ENCODE measurements at regions not wholly inside any gene's neighbourhood (a gene's known extent, or its start where the extent isn't known, plus 50 kb on each side); places are given as distances from the start of the nearest gene placed in this dataset.

DNA sequence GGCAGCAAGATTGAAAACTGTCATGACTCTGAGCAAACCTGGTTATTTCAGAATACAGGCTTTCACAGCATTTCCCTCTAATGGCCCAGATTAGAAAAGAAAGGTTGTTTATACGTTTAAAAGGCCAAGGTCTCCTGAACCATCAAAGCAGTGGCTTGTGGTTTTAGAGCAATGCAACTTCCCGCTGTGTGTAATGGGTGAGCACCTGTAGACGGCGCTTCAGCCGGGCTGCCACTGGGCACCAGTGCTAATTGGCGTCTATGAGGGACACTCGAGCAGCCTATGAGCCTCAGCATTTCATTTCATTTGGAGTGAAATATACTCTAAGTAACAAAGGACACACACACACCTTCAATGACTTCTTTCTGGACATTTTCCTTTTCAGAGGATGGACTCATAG lies 671.0 kb upstream of the FZD8 start (continued):
- TF ChIP-seq RFX5 (IDR thresholded peaks at IDR 0.05; ENCODE audit: borderline replicate concordance, low read depth, low read length) (no peak), RBBP5 (IDR thresholded peaks at IDR 0.05; ENCODE audit: borderline replicate concordance, low read depth, low read length) (no peak)

- DNase-seq (ENCODE audit: low read depth in 1 of 2, low spot score in 2 of 2) = no peak
- H4K20me1 ChIP-seq (replicated peaks in 1 of 2; ENCODE audit: control insufficient read depth in 1 of 2, insufficient read depth in 2 of 2, low read length in 2 of 2) = no peaks in the 10 kb centered on the region
- no peak overlapping the region for H2BK120ac ChIP-seq (replicated peaks; ENCODE audit: low read depth, low read length)
- no peak overlapping the region for H2AK5ac ChIP-seq (ENCODE audit: low read depth, low read length)
- no peak overlapping the region for H4K5ac ChIP-seq (ENCODE audit: insufficient read length, low read depth, low read length)
- no peaks in the 10 kb centered on the region for H3K27me3 ChIP-seq (replicated peaks in 1 of 4; ENCODE audit: control insufficient read depth in 3 of 4, extremely low read depth in 1 of 4, insufficient read depth in 3 of 4, low read length in 3 of 4)
- H3K27ac ChIP-seq (ENCODE audit: low read depth, low read length) = no peak overlapping the region
- H3K36me3 ChIP-seq (ENCODE audit: control insufficient read depth in 2 of 4, insufficient read depth in 4 of 4, low read length in 3 of 4) = no peaks in the 10 kb centered on the region
- no peak overlapping the region for H3K14ac ChIP-seq (ENCODE audit: insufficient read length)
- no peak overlapping the region for H2BK20ac ChIP-seq (ENCODE audit: low read length)
- H3K79me2 ChIP-seq (ENCODE audit: control insufficient read depth in 1 of 2, insufficient read depth in 2 of 2, low read length in 2 of 2) = no peaks in the 10 kb centered on the region
- H3K9me3 ChIP-seq (ENCODE audit: insufficient read depth in 2 of 2, low read depth in 1 of 2, low read length in 1 of 2) = no peaks in the 10 kb centered on the region
- H3K9ac ChIP-seq (replicated peaks in 1 of 4; ENCODE audit: extremely low read depth in 1 of 4, low read depth in 3 of 4, low read length in 3 of 4) = no peak overlapping the region
- H2BK12ac ChIP-seq (ENCODE audit: low read depth, low read length) = no peak overlapping the region
- no peak overlapping the region for H3K4me2 ChIP-seq (ENCODE audit: insufficient read depth in 1 of 2, low read depth in 2 of 2, low read length in 2 of 2)
- POLR2A ChIA-PET (ENCODE audit: partially characterized antibody) = no interaction called here
- peaks cover 0 to 4% (median 0%) of the 10 kb centered on the region in 4 experiments; a peak in 1 of 7 replicates for H3K4me1 ChIP-seq (replicated peaks in 1 of 4; ENCODE audit: control insufficient read depth in 3 of 4, insufficient read depth in 4 of 4, low read length in 3 of 4)
- no peaks in the 10 kb centered on the region for H3K79me1 ChIP-seq (ENCODE audit: low read depth, low read length)
- no peak overlapping the region for H3K56ac ChIP-seq (replicated peaks; ENCODE audit: insufficient read length, low read depth, low read length)
- no peak overlapping the region for H3K18ac ChIP-seq (ENCODE audit: extremely low read depth, low read length)
- TF ChIP-seq FOSL1 (IDR thresholded peaks at IDR 0.05; ENCODE audit: insufficient read depth, low read depth, low read length) = no peak
- H2AFZ ChIP-seq (ENCODE audit: low read length) = no peak overlapping the region
- no peak overlapping the region for H3K23ac ChIP-seq (ENCODE audit: insufficient read length)
- no peak overlapping the region for H4K91ac ChIP-seq (replicated peaks; ENCODE audit: insufficient read length, low read length)
- H2BK5ac ChIP-seq (ENCODE audit: low read depth, low read length) = no peak overlapping the region
- H3K4me3 ChIP-seq (ENCODE audit: extremely low read depth in 1 of 4, insufficient read depth in 2 of 4, low read depth in 3 of 4, low read length in 4 of 4) = no peak overlapping the region
- no peak overlapping the region for H2BK15ac ChIP-seq (ENCODE audit: low read length)
- H3K23me2 ChIP-seq (ENCODE audit: low read depth, low read length) = no peaks in the 10 kb centered on the region
- H4K8ac ChIP-seq (ENCODE audit: extremely low read depth, insufficient read depth, low read length) = no peak overlapping the region
- CTCF ChIA-PET (ENCODE audit: partially characterized antibody) = no interaction called here
- H3K4ac ChIP-seq (replicated peaks; ENCODE audit: insufficient read length, low read depth, low read length) = no peak overlapping the region
- no peak for FAIRE-seq
Observed at GRCh38 chr10:36303896-36304295, 661.8 kb upstream of the FZD8 start.
